ENCODE measurements at regions not wholly inside any gene's neighbourhood (a gene's known extent, or its start where the extent isn't known, plus 50 kb on each side); places are given as distances from the start of the nearest gene placed in this dataset.

- Histone ChIP-seq H3F3A (ENCODE audit: control insufficient read depth, insufficient read depth) (no peaks in the 10 kb centered on the region), H3K27me3 (ENCODE audit: control insufficient read depth, low read length) (no peaks in the 10 kb centered on the region), H3K9me3 (ENCODE audit: control insufficient read depth, insufficient read depth, low read length) (no peaks in the 10 kb centered on the region), H3K36me3 (ENCODE audit: control insufficient read depth, low read length) (no peaks in the 10 kb centered on the region), H3K79me2 (ENCODE audit: control insufficient read depth, low read length) (no peaks in the 10 kb centered on the region), H3K4me2 (ENCODE audit: low read length) (no peak overlapping the region), H3K4me3 (ENCODE audit: low read length) (no peak overlapping the region), H3K9me2 (replicated peaks; ENCODE audit: control insufficient read depth, low read length) (no peaks in the 10 kb centered on the region), H4K20me1 (ENCODE audit: control insufficient read depth, insufficient read depth, low read depth, low read length) (no peaks in the 10 kb centered on the region), H3K4me1 (ENCODE audit: control insufficient read depth, low read length) (no peaks in the 10 kb centered on the region), H3K27ac (ENCODE audit: low read depth, low read length) (no peak overlapping the region)
- TF ChIP-seq EZH2phosphoT487 (IDR thresholded peaks at IDR 0.05; ENCODE audit: borderline replicate concordance, low read length) (no peak), CTCF (IDR thresholded peaks at IDR 0.05; ENCODE audit: low read depth, low read length, poor library complexity, severe bottlenecking) (no peak)
Measured at GRCh38 chr13:74774264-74774663, 640.1 kb upstream of the KLF12 start.

- no peak overlapping the region for H3K4me2 ChIP-seq (ENCODE audit: low read length)
- H3K27ac ChIP-seq (ENCODE audit: low read depth, low read length) = no peak overlapping the region
- H3K9me2 ChIP-seq (replicated peaks; ENCODE audit: control insufficient read depth, low read length) = no peaks in the 10 kb centered on the region
- H3K27me3 ChIP-seq (ENCODE audit: control insufficient read depth, low read length) = no peaks in the 10 kb centered on the region
- no peaks in the 10 kb centered on the region for H4K20me1 ChIP-seq (ENCODE audit: control insufficient read depth, insufficient read depth, low read depth, low read length)
- H3K36me3 ChIP-seq (ENCODE audit: control insufficient read depth, low read length) = no peaks in the 10 kb centered on the region
- TF ChIP-seq CTCF (IDR thresholded peaks at IDR 0.05; ENCODE audit: low read depth, low read length, poor library complexity, severe bottlenecking) = no peak
- no peak for TF ChIP-seq EZH2phosphoT487 (IDR thresholded peaks at IDR 0.05; ENCODE audit: borderline replicate concordance, low read length)
- no peaks in the 10 kb centered on the region; the same call in 1 of the 2 replicates for H3K9me3 ChIP-seq (ENCODE audit: control insufficient read depth, insufficient read depth, low read length)
- H3K79me2 ChIP-seq (ENCODE audit: control insufficient read depth, low read length) = no peaks in the 10 kb centered on the region
- H3F3A ChIP-seq (ENCODE audit: control insufficient read depth, insufficient read depth) = no peaks in the 10 kb centered on the region
- H3K4me3 ChIP-seq (ENCODE audit: low read length) = no peak overlapping the region
- no peaks in the 10 kb centered on the region for H3K4me1 ChIP-seq (ENCODE audit: control insufficient read depth, low read length)
Measured at GRCh38 chr13:74773248-74773647, 639.0 kb upstream of the KLF12 start.

GRCh38 chr13:74771964-74772363 lies 637.8 kb upstream of the KLF12 start:
- H3K4me3 ChIP-seq (ENCODE audit: low read length) = no peak overlapping the region
- no peaks in the 10 kb centered on the region for H3K9me2 ChIP-seq (replicated peaks; ENCODE audit: control insufficient read depth, low read length)
- no peaks in the 10 kb centered on the region for H3K79me2 ChIP-seq (ENCODE audit: control insufficient read depth, low read length)
- H3K27ac ChIP-seq (ENCODE audit: low read depth, low read length) = no peak overlapping the region
- no peak for TF ChIP-seq CTCF (IDR thresholded peaks at IDR 0.05; ENCODE audit: low read depth, low read length, poor library complexity, severe bottlenecking)
- TF ChIP-seq EZH2phosphoT487 (IDR thresholded peaks at IDR 0.05; ENCODE audit: borderline replicate concordance, low read length) = no peak
- no peaks in the 10 kb centered on the region for H3K27me3 ChIP-seq (ENCODE audit: control insufficient read depth, low read length)
- H3K9me3 ChIP-seq (ENCODE audit: control insufficient read depth, insufficient read depth, low read length) = no peaks in the 10 kb centered on the region; the same call in 1 of the 2 replicates
- H3K4me2 ChIP-seq (ENCODE audit: low read length) = no peak overlapping the region
- H4K20me1 ChIP-seq (ENCODE audit: control insufficient read depth, insufficient read depth, low read depth, low read length) = no peaks in the 10 kb centered on the region
- no peaks in the 10 kb centered on the region for H3F3A ChIP-seq (ENCODE audit: control insufficient read depth, insufficient read depth)
- H3K4me1 ChIP-seq (ENCODE audit: control insufficient read depth, low read length) = no peaks in the 10 kb centered on the region
- H3K36me3 ChIP-seq (ENCODE audit: control insufficient read depth, low read length) = no peaks in the 10 kb centered on the region

- H3F3A ChIP-seq (ENCODE audit: control insufficient read depth, insufficient read depth) = no peaks in the 10 kb centered on the region
- no peaks in the 10 kb centered on the region for H3K36me3 ChIP-seq (ENCODE audit: control insufficient read depth, low read length)
- no peak overlapping the region for H3K4me2 ChIP-seq (ENCODE audit: low read length)
- no peaks in the 10 kb centered on the region; the same call in 1 of the 2 replicates for H3K9me3 ChIP-seq (ENCODE audit: control insufficient read depth, insufficient read depth, low read length)
- H3K27ac ChIP-seq (ENCODE audit: low read depth, low read length) = no peak overlapping the region
- H4K20me1 ChIP-seq (ENCODE audit: control insufficient read depth, insufficient read depth, low read depth, low read length) = no peaks in the 10 kb centered on the region
- H3K4me1 ChIP-seq (ENCODE audit: control insufficient read depth, low read length) = no peaks in the 10 kb centered on the region
- no peak overlapping the region for H3K4me3 ChIP-seq (ENCODE audit: low read length)
- no peaks in the 10 kb centered on the region for H3K27me3 ChIP-seq (ENCODE audit: control insufficient read depth, low read length)
- no peaks in the 10 kb centered on the region for H3K9me2 ChIP-seq (replicated peaks; ENCODE audit: control insufficient read depth, low read length)
- H3K79me2 ChIP-seq (ENCODE audit: control insufficient read depth, low read length) = no peaks in the 10 kb centered on the region
- no peak for TF ChIP-seq EZH2phosphoT487 (IDR thresholded peaks at IDR 0.05; ENCODE audit: borderline replicate concordance, low read length)
- no peak for TF ChIP-seq CTCF (IDR thresholded peaks at IDR 0.05; ENCODE audit: low read depth, low read length, poor library complexity, severe bottlenecking)
Measured at GRCh38 chr13:74770361-74770760, 636.2 kb upstream of the KLF12 start.
